ENCODE measurements at regions not wholly inside any gene's neighbourhood (a gene's known extent, or its start where the extent isn't known, plus 50 kb on each side); places are given as distances from the start of the nearest gene placed in this dataset.

DNA sequence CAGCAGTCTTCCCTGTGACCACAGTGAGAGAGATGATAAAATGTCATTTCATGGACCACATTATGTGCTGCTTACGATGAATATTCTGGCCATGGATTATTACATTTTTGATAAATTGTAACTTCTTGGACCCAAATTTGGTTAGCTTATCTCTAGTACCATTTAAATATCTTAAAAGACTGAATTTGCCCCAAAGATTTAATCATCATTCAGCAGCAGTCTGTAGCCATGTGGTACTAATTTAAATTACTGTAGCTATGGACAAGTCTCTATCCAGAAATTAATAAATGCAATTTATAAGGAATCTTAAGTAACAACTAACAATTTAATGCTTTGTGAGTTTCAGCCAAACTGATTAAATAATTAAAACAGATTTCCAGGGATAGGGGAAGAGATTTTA, 644.9 kb upstream of the FANCL start:
- no peak for DNase-seq

DNA sequence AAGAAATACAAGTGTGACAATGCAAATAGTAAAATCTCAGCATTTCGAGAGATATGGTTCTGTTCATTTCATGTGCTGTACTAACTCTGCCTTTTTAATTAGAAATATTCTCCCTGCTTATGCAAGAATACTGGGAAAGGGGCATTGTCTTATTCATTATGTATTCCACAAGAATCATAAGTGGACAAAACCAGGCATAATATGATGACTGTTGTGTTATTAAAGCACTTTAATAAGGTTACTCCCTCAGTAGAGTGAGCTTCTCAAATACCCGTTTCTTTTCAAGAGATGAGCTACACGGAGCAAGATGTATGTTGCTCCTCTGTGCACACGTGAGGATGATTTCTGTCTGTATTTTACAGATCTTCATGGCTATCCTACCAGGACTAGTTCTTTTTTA, 638.7 kb upstream of the FANCL start:
- DNase-seq, result no peak

- no peak for DNase-seq
These were observed 637.7 kb upstream of the FANCL start for GRCh38 chr2:58878778-58879177.

GRCh38 chr2:58876126-58876525, 635.0 kb upstream of the FANCL start:
- no peak for DNase-seq

GRCh38 chr2:58875436-58875835, 634.3 kb upstream of the FANCL start:
- DNase-seq, result peak in 1 of 51 donors; percentile 16

- no peak for DNase-seq
These were observed 630.5 kb upstream of the FANCL start for GRCh38 chr2:58871469-58872142.

DNA sequence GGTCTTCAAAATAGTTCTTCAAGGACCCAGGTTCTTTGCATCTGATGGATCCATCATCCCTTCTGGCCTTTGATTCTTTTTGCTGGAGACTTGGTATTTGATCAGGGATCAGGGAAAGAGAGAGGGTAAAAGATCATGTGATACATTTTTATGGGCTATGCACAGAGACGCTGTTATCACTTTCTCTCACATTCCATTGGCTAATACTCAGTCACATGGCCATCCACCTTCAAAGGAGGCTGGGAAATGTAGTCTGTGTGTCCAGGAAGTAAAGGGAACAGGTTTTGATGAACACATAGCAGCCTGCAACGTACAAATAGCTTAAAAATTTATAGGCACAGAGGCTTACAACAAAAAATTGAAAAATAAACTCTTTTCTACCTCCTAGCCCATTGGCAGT, 629.6 kb upstream of the FANCL start:
- no peak for DNase-seq

- DNase-seq, result no peak
These were observed 625.8 kb upstream of the FANCL start for GRCh38 chr2:58866946-58867345.

DNA sequence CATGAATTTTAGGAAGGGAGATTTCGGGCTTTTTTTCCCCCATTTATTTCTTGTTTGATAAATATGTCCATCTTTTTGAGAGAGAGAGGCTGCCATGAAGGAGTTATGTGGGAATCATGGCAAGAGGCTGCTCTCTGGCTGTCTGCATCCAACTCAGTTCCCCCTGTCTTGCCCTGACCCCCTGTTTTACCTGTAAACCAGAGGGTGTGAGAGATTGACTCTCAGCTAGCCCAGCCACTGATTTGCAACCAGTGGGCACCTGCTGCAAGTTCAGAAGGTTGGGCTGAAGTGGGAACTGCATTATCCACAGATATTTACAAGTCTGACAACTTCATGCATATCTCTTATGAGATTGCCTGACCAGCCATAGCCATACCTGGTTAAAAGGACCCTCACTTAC, 625.4 kb upstream of the FANCL start:
- no peak for DNase-seq

DNA sequence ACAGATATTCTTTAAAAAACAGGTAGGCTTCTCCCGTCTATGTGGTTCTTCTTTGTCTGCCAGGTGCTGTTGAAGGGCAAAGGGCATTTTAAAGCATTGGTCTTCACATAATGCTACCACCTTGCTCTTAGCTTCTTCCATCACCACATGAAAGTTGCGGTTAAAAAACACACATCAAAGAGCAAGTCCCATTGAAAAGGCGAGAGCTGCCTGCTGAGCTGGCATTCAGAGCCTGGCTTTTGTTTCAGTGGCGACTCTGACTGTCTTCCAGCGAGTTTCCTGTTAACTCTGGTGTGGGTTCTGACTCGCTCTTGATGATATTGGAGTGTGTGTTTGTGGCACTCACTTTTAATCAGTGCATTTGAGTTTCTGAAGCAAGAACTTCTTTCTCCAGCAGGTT, 624.9 kb upstream of the FANCL start:
- DNase-seq, result no peak

- DNase-seq, result no peak
These were observed 624.3 kb upstream of the FANCL start for GRCh38 chr2:58865436-58865835.

DNA sequence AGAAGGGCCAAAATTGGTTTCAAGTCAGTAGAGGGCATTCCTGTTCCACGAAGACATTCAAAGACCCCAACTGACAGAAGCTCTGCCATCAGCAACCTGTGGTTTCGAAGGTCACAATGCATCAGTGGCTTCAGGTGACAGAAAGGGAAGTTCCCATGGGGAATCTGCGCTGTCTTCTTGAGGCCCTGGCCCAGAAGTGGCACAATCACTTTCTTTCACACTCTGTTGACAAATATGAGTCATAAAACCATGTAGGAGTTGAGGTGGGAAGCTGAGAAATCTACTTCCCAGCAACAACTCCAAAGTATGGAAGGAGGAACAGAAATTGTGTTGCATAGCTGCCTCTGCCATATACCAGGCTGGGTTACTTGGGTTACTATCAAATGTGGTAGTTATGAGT, 621.1 kb upstream of the FANCL start:
- no peak for DNase-seq

DNA sequence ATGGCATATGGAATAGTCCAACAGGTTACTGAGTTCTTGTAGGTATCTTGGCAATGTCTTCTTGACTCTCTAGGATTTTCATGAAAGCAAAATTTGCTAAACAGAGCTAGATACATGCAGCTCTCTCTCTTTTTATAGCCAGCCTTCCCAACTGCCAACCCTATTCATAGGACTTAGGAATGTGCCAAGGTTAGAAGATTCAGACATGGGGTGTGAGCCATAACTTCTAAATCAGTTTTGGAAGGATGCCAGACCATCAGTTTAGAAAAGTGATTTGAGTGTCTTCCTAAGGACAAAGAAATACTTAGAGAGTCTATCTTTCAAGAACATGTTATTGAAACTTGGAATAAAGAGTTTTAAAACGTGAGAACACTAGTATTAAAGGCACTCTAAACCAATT, 619.5 kb upstream of the FANCL start:
- DNase-seq, result no peak

DNA sequence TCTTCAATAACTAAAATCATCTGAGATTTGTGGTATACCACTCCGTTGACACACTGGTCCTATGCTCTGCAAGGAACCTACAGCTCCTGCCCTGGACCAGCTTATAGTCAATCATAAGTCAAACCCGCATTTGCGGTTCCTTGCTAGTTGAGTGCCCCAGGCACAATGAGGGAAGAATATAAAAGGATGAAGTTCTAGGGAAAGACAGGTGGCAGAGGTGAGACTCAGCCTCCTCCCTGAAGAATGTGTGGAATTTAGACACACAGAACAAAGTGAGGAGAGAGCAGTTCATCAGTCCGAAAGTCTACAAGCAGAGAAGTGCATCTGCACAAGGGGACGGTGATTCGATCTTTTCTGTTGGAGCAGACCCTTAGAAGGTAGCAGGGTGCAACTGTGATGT, 615.0 kb upstream of the FANCL start:
- DNase-seq, result no peak

DNA sequence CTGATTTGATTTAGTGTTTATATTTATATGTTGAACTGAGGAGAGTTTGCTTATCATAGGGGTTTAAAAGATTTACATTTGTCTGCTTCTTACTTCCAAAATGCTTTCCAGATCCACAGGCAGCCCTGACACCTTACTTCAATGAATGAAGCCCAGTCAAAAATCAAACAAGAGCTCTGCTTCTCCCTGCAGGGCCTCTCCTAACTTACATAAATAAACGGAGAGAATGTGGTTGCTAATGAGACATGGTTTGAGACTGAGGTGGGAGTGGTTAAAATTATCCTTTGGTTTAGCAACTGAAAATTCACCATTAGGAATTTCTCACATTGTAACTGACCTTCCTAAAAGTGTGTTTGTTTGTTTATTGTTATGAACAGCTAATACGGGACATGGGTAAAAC, 612.3 kb upstream of the FANCL start:
- DNase-seq, result no peak

DNA sequence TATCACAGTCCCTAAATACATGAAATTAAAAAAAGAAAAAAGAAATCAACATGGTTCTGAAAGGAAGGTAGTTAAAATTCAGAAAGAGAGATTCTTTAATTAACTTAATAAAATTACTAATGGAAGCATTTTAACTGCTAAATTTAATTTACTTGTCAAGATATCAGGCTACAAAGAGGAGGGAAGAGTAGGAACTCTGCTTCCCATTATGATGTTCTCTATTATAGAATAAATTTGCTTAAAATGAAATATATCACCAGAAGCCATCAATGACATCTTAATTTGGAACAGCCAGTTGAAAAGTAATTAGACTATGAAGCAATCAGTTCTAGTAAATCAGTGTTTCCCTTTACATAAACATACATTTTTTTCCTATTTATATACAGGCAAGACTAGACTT, 611.8 kb upstream of the FANCL start:
- no peak for DNase-seq

- no peak for DNase-seq
These were observed 611.1 kb upstream of the FANCL start for GRCh38 chr2:58852243-58852642.

- DNase-seq, result no peak
These were observed 610.5 kb upstream of the FANCL start for GRCh38 chr2:58851598-58851997.

DNA sequence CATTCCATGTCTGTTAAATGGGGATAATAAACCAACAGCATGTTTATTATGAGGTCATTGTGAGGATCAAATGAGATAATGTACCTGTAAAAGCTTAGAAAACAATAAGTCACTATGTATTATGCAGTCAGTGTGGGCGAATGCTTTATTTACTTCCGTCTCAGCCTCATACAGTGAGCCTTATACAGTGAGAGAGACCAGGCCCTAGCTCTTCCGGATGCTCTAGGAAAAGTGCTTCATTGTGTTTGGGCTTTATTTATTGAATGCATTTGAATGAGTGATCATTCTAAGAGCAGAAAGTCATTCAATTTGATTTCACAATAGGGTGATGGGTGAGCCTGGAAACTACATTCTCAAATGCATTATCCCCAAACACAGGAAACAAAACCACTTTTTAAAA, 603.9 kb upstream of the FANCL start:
- DNase-seq, result no peak

- DNase-seq, result no peak
These were observed 601.5 kb upstream of the FANCL start for GRCh38 chr2:58842501-58843155.

- no peak for DNase-seq
These were observed 593.3 kb upstream of the FANCL start for GRCh38 chr2:58834404-58834803.

- DNase-seq, result no peak
These were observed 585.7 kb upstream of the FANCL start for GRCh38 chr2:58826795-58827194.

DNA sequence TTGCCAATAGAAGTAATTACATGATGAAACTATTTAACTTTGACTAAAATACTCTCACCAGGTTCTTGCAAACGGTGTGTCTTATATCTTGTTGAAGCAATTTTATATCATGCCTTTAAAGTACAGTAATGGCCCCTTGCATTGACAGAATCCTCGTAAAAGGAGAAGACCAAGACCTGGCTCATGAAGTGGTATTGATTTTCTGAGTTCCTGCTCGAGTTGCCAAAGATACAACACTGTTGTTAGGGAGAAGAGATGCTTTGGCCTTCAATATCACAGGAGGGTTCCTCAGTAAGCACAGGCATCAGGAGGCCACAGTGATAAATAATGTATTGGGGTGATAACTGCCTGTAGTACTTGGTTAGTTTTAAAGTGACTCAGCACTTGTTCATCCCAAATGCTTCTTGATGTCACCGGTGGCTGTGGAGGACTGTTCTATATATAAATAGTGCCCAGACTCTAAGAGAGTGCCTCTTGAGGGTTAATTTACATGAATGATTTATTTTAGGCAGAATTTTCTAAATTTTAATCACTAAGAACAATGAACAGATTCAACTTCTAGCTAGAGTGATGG, 571.7 kb upstream of the FANCL start:
- DNase-seq, result no peak
